Stimulated activated naive B cell treated with anti-CD40 and anti-IgM and Interleukin-4, amounts not matched to agents 10 μg/mL and 1 μg/mL and 100 μg/mL, for 72 hours (primary cell): ENCODE measurements at regions not wholly inside any gene's neighbourhood (a gene's known extent, or its start where the extent isn't known, plus 50 kb on each side); places are given as distances from the start of the nearest gene placed in this dataset.
"Not testable (repeated sequence)": the region's sequence is repeated elsewhere in the genome, so short reads cannot be mapped to it uniquely, and the experiment has no call there.

ENCODE experiments used
- ATAC-seq, 2 donors: fragments of 150-1000 bp; cut with Tn5 transposase; replicated peaks; 2 replicates each; pipeline ENCODE4 v1.10.0; 2021; ENCODE audit warnings: moderate library complexity in 1 of 2
- DNase-seq: peaks from one replicate; pipeline ENCODE4 v3.0.0; 2021
- H3K27ac Mint-ChIP-seq: one replicate; pipeline ENCODE4 v1.8.0; 2022; ENCODE audit warnings: mild to moderate bottlenecking, mixed read lengths
- H3K27me3 Mint-ChIP-seq, 2 donors: one replicate each; pipeline ENCODE4 v1.8.0; 2022; ENCODE audit warnings: mixed read lengths in 2 of 2
- H3K36me3 Mint-ChIP-seq, 2 donors: one replicate each; pipeline ENCODE4 v1.8.0; 2022; ENCODE audit warnings: mixed read lengths in 2 of 2, mild to moderate bottlenecking in 1 of 2
- H3K4me1 Mint-ChIP-seq, 2 donors: one replicate each; pipeline ENCODE4 v1.8.0; 2022; ENCODE audit warnings: mixed read lengths in 2 of 2, mild to moderate bottlenecking in 1 of 2
- H3K4me3 Mint-ChIP-seq, 2 donors: one replicate each; pipeline ENCODE4 v1.8.0; 2022; ENCODE audit warnings: mild to moderate bottlenecking in 2 of 2, mixed read lengths in 2 of 2, moderate library complexity in 1 of 2
- H3K9me3 Mint-ChIP-seq, 2 donors: one replicate each; pipeline ENCODE4 v1.8.0; 2022; ENCODE audit warnings: mixed read lengths in 2 of 2, mild to moderate bottlenecking in 1 of 2

DNA sequence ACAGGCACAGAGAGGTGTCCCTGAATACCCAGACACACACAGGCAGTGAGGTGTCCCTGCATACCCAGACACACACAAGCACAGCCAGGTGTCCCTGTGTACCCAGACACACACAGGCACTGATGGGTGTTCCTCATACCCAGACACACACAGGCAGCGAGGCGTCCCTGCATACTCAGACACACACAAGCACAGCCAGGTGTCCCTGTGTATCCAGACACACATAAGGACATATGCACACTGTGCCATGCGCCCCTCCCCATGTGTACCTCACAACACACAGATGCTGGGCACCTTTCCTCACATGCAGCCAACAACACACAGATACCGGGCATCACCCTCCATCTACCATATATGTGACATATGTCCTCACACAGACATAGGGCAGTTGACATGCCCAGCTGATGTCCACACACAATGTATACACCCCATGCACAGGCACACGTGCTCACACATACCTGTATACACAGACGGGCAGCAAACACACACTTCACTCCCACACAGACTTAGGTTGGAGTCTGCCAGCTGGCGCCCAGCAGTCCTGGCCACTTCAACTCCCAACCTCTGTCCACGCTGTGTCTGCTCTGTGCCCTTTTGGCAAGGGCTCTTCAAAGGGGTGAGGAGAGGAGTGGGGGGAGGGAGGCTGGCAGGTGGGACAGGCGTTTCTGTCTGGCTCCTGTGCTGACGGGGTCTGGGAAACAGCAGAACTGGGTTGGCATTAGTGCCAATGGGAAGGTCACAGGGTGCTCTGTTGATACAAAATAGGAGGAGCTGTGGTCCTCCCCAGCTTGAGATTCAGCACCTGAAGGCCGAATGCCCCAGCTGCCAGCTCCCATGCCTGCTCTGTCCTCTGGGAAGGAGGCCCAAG, 69.4 kb upstream of the ALX4 start:
- Mint-ChIP-seq H3K27me3 (peaks cover 33 to 40% of the 10 kb centered on the region in 2 donors), H3K4me3 (no peak overlapping the region), H3K9me3 (peaks cover 0 to 3% of the 10 kb centered on the region in 2 donors), H3K4me1 (peaks cover 0 to 2% of the 10 kb centered on the region in 2 donors), H3K27ac (no peak overlapping the region), H3K36me3 (no peaks in the 10 kb centered on the region)
- no peak for ATAC-seq
- no peak for DNase-seq

DNA sequence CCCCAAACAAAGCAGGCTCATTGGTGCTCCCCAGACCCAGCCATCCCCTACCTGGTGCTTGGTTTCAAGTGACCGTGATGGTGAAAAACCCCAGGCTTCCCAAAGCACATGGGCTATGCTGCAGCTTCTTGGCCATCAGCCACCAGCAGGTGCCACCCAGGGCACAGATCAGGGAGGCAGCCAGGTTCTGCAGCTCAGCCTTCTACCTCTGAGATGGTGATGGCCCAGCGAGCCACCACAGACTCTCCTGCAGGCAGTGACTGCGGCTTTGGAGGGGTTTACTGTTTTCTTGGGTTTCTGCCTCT, 70.0 kb upstream of the ALX4 start:
- Mint-ChIP-seq H3K9me3 (peaks cover 0 to 3% of the 10 kb centered on the region in 2 donors), H3K4me3 (no peak overlapping the region), H3K36me3 (no peaks in the 10 kb centered on the region), H3K4me1 (peaks cover 0 to 2% of the 10 kb centered on the region in 2 donors), H3K27ac (no peak overlapping the region), H3K27me3 (peaks cover 39 to 42% of the 10 kb centered on the region in 2 donors)
- no peak for ATAC-seq
- no peak for DNase-seq

DNA sequence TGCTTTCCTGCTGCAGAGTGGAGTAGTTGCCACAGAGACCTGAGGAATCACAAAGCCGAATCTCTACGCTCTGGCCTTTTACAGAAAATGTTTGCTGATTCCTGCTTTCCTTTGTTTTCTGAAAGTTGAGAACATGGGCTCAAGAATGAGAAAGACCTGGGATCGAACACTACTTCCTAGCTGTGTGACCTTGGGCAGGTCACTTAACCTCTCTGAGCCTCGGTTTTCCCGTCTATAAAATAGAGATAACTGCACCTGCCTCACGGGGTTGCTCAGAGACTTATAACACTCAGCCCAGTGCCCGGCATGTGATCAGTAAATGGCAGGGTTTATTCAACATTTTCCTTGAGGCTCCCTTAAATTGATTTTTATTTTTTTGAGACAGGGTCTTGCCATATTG, 70.9 kb upstream of the ALX4 start:
- H3K27ac Mint-ChIP-seq: no peak overlapping the region
- no peaks in the 10 kb centered on the region for H3K36me3 Mint-ChIP-seq
- DNase-seq (no peak), ATAC-seq (no peak)
- H3K27me3 Mint-ChIP-seq: peaks cover 42 to 51% of the 10 kb centered on the region in 2 donors
- peaks cover 0 to 3% of the 10 kb centered on the region in 2 donors for H3K9me3 Mint-ChIP-seq
- H3K4me1 Mint-ChIP-seq: peaks cover 0 to 2% of the 10 kb centered on the region in 2 donors
- no peak overlapping the region for H3K4me3 Mint-ChIP-seq

DNA sequence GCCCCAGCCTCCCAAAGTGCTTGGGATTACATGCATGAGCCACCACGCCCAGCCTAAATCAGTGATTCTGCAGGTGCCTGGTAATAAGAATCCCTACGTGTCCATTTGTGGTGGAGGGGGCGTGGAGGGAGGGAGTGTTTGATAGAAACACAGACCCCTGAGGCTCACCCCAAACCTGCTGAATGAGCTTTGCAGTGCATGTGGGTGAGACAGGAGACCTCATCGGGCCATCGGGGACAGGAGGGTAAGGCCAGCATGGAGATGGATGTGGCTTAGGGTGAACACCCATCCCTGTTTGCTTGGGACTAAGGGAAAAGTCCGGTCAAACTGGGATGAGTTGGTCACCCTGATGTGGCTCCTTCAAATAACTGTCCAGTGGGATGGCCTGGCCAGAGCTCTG, 71.3 kb upstream of the ALX4 start:
- Mint-ChIP-seq H3K9me3 (peaks cover 0 to 3% of the 10 kb centered on the region in 2 donors), H3K27me3 (peaks cover 38 to 50% of the 10 kb centered on the region in 2 donors), H3K27ac (no peak overlapping the region), H3K4me3 (no peak overlapping the region), H3K36me3 (no peaks in the 10 kb centered on the region), H3K4me1 (peaks cover 0 to 1% of the 10 kb centered on the region in 2 donors)
- DNase-seq (no peak), ATAC-seq (no peak)

DNA sequence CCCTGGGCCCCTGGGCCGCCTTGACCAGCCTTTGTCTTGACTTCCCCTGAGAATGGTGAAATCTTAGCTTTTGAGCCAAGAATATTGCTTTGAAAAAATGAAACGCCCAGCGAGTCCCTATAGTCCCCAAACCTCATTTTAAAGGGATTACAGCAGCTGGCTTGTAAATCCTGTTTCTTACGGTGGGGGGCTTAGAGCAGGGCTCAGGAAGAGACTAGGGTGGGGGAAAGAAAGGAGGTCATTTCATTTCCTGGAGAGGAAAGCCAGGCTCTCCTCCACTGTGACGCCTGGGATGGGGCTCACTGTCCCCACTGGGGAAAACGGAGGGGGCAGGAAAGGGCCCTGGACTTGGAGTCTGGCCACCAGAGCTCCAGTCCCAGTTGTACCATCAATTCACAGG, 72.2 kb upstream of the ALX4 start:
- DNase-seq (no peak), ATAC-seq (no peak)
- Mint-ChIP-seq H3K36me3 (no peaks in the 10 kb centered on the region), H3K27ac (no peak overlapping the region), H3K9me3 (peaks cover 0 to 3% of the 10 kb centered on the region in 2 donors), H3K4me1 (no peaks in the 10 kb centered on the region), H3K4me3 (no peak overlapping the region), H3K27me3 (peaks cover 37 to 48% of the 10 kb centered on the region in 2 donors)

DNA sequence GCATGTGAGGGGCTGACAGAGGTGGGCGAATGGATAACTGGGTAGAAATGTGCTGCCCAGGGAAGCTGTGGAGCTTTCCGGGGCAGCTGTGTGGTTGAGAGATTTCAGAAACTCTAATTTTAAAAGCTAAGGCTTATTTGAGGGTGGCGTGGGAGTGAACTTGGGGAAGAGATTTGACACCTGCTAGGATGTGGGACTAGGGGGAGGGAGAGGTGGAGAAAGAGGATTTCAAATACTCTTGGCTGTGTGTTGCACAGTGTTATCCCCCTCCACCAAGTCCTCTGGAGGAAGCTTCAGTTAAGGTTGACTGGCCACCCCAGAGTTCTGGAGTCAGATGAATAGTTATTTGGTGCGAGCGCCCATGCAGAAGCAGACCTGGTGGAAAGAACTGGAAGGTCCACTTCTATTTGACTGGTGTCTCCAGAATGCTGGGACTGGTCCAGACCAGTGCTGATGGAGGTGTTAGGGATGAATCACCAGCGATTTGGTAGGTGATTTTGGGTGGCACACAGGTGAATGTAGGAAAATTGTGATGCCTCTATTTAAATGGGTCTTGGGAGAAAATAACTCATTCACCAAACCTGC, 72.8 kb upstream of the ALX4 start:
- no peak for ATAC-seq
- peaks cover 43 to 54% of the 10 kb centered on the region in 2 donors for H3K27me3 Mint-ChIP-seq
- DNase-seq: no peak
- no peak overlapping the region for H3K27ac Mint-ChIP-seq
- H3K9me3 Mint-ChIP-seq: peaks cover 0 to 3% of the 10 kb centered on the region in 2 donors
- H3K4me3 Mint-ChIP-seq: no peak overlapping the region
- H3K4me1 Mint-ChIP-seq: no peaks in the 10 kb centered on the region
- no peaks in the 10 kb centered on the region for H3K36me3 Mint-ChIP-seq

DNA sequence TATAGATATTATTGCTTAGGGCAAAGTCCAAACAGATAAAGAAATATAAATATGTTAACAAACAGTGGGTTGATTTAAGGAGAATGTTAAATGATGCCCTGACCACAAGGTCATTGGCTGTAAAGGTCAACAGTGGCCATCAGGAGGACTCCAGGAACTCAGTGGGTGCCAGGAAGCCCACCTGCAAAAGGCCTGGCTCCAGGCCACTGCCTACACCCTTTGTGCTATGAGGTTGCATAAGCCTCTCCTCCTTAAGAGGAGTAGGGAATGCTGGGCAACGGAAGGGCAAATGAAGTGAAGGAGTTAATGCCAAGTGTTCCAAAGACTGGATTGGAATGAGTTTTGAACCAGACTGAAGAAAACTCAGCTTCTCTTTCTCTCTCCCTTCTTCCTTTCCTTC, 73.3 kb upstream of the ALX4 start:
- peaks cover 0 to under 1% of the 10 kb centered on the region in 2 donors for H3K9me3 Mint-ChIP-seq
- no peak for DNase-seq
- H3K4me1 Mint-ChIP-seq: no peaks in the 10 kb centered on the region
- H3K27ac Mint-ChIP-seq: no peak overlapping the region
- no peak overlapping the region for H3K4me3 Mint-ChIP-seq
- H3K27me3 Mint-ChIP-seq: peaks cover 43 to 55% of the 10 kb centered on the region in 2 donors
- no peaks in the 10 kb centered on the region for H3K36me3 Mint-ChIP-seq
- no peak for ATAC-seq

DNA sequence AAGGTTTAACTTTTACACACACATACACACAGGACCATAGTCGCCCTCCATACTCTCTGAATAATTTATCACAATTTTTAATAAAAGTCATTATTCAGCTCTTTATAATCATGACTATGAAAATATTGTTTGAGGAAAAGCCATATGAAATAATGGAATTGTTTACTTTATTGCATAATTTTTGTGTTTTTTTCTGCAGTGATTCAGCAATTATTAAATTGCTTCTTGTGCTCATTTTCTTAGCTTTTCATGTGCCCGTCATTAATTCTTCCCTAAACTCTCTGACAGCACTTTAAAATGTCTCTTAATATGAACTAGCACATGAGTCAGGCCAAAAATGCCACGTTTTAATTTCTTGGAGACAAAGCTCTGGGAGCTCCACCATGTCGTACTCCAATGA, 77.5 kb upstream of the ALX4 start:
- ATAC-seq (no peak), DNase-seq (no peak)
- H3K27ac Mint-ChIP-seq: no peak overlapping the region
- peaks cover 4 to 6% of the 10 kb centered on the region in 2 donors for H3K9me3 Mint-ChIP-seq
- H3K4me3 Mint-ChIP-seq: no peak overlapping the region
- H3K27me3 Mint-ChIP-seq: peaks cover 35 to 40% of the 10 kb centered on the region in 2 donors
- H3K4me1 Mint-ChIP-seq: peaks cover 5 to 7% of the 10 kb centered on the region in 2 donors
- no peaks in the 10 kb centered on the region for H3K36me3 Mint-ChIP-seq

DNA sequence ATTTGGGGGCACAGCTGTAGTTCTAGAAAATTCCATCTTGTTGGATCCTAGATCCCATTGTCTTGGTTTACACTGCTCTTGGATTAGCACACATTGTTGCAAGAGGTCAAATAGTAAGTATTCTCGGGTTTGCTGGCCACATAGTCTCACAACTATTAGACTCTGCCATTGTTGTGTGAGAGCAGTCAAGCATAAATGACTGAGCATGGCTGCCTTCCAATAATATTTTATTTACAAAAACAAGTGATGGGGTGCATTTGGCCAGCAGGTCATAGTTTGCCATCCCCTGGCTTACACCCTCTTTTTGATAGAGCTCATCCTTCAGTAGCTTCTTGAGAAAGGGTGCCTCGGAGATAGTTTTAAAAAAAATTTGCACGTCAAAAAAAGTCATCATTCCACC, 77.9 kb upstream of the ALX4 start:
- Mint-ChIP-seq H3K4me1 (peaks cover 5 to 7% of the 10 kb centered on the region in 2 donors), H3K27me3 (peaks cover 31 to 36% of the 10 kb centered on the region in 2 donors), H3K36me3 (no peaks in the 10 kb centered on the region), H3K4me3 (no peak overlapping the region), H3K9me3 (peaks cover 4 to 6% of the 10 kb centered on the region in 2 donors), H3K27ac (no peak overlapping the region)
- no peak for ATAC-seq
- no peak for DNase-seq

DNA sequence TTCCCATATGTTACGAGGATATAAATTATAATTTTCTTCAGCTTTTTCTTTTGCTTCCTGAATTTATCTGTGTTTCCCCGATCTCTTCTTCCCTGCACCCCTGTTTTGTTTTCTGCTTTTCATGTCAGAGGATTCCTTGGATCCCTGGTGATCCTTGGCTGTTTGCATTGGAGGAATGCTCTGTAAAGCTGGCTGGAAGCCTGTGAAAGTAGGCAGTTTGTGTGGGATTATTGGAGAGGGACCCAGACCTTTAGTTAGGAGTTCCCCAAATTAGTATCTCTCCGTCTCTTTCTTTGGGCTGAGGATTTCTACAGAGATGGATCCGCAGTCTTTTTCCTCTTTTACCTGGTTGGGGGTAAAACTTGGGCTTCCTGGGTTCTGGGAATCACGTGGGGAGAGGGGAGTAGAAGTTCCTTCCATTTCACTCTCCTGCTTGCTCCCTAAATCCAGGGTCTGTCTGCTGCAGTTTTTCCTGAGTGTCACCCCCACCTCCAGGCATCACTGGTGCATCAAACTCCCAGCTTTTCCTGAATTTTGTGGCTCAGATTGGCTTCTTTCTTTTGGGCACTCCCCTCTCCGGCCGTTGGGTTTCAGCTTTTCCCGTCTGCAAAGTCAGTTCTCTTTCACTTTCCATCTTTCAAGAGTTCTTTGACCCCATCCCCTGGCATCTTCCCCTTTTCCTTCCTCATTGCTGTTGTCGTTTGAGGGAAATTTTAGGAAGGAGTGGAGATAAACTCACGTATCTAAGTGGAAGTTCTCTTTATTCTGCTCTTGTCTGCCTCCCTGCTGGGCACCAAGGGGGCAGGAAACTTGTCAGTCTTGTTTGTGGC, 79.1 kb upstream of the ALX4 start:
- DNase-seq (no peak), ATAC-seq (no peak)
- Mint-ChIP-seq H3K36me3 (no peaks in the 10 kb centered on the region), H3K27me3 (peaks cover 29 to 35% of the 10 kb centered on the region in 2 donors), H3K4me3 (no peak overlapping the region), H3K27ac (no peak overlapping the region), H3K4me1 (peaks cover 5 to 7% of the 10 kb centered on the region in 2 donors), H3K9me3 (peaks cover 4 to 6% of the 10 kb centered on the region in 2 donors)

DNA sequence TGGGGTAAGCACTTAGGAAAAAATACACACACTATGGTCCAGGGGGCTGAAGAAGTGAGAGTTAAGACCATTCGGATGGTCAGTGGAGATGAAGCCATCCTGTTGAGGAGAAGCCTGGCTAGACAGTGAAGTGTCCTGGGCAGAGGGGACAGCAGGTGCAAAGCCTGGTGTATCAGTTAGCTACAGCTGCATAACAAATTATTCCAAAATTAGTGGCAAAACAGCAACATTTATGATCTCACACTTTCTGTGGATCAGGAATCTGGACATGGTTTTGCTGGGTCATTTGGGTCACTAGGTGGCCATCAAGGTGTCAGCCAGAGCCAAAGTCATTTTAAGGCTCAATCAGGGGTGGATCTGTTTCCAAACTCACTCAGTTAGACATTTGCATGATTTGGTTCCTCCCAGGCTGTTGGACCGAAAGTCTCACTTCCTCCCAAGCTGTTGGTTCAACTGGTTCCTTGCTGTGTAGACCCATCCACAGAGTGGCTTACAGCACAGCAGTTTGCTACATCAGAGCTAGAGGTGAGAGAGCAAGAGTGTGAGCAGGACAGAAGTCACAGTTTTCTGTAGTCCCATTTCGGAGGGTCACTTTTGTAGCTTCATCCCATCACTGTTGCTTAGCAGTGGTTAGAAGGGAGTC, 80.1 kb upstream of the ALX4 start:
- no peaks in the 10 kb centered on the region for H3K36me3 Mint-ChIP-seq
- peaks cover 6 to 7% of the 10 kb centered on the region in 2 donors for H3K9me3 Mint-ChIP-seq
- no peak overlapping the region for H3K27ac Mint-ChIP-seq
- peaks cover 30 to 40% of the 10 kb centered on the region in 2 donors for H3K27me3 Mint-ChIP-seq
- H3K4me1 Mint-ChIP-seq: peaks cover 5 to 7% of the 10 kb centered on the region in 2 donors
- ATAC-seq: peak; percentile 55 to 63
- H3K4me3 Mint-ChIP-seq: no peak overlapping the region
- DNase-seq: no peak

DNA sequence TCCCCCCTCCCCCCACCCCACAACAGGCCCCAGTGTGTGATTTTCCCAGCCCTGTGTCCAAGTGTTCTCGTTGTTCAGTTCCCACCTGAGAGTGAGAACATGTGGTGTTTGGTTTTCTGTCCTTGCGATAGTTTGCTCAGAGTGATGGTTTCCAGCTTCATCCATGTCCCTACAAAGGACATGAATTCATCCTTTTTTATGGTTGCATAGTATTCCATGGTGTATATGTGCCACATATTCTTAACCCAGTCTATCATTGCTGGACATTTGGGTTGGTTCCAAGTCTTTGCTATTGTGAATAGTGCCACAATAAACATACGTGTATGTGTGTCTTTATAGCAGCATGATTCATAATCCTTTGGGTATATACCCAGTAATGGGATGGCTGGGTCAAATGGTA, 81.1 kb upstream of the ALX4 start:
- not testable (repeated sequence) for DNase-seq, ATAC-seq, H3K4me1 Mint-ChIP-seq, H3K36me3 Mint-ChIP-seq, H3K4me3 Mint-ChIP-seq, H3K27ac Mint-ChIP-seq, H3K9me3 Mint-ChIP-seq
- H3K27me3 Mint-ChIP-seq: peaks cover 32 to 38% of the 10 kb centered on the region in 2 donors

DNA sequence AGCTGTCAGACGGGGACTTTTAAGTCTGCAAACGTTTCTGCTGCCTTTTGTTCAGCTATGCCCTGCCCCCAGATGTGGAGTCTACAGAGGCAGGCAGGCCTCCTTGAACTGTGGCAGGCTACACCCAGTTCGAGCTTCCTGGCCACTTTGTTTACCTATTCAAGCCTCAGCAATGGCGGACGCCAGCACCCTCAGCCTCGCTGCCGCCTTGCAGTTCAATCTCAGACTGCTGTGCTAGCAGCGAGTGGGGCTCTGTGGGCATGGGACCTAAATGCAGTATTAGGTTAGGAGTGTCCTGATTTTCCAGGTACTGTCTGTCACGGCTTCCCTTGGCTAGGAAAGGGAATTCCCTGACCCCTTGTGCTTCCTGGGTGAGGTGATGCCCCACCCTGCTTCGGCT, 86.8 kb upstream of the ALX4 start:
- H3K36me3 Mint-ChIP-seq, H3K27ac Mint-ChIP-seq, H3K4me3 Mint-ChIP-seq, DNase-seq, H3K9me3 Mint-ChIP-seq, ATAC-seq, H3K4me1 Mint-ChIP-seq: not testable (repeated sequence)
- H3K27me3 Mint-ChIP-seq: peaks cover 41% of the 10 kb centered on the region in 2 donors

DNA sequence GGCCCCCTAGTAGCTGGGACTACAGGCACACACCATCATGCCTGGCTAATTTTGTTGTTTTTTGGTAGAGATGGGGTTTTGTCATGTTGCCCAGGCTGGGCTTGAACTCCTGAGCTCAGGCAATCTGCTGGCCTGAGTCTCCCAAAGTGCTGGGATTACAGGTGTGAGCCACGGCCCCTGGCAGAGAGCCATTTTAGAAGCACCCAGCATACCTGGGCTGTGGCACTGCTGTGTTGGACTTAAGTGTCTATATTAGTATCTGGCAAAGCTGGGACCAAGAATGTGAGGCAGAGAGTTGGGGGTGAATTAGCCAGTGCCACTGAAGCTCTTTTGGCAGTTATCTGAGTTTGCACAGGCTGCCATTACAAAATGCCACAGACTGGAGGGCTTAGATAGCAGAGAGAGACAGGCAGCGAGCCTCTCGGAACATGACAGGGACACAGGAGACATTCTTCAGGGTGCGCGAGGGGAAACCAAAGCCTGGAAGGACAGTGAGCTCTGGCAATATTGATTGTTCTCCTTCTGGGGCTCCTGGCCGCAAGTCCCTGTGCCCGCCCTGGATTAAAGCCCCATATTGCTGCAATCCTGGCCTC, 87.7 kb upstream of the ALX4 start:
- Mint-ChIP-seq H3K27me3 (peaks cover 41 to 45% of the 10 kb centered on the region in 2 donors), H3K4me3 (no peak overlapping the region), H3K27ac (no peak overlapping the region), H3K36me3 (no peaks in the 10 kb centered on the region), H3K4me1 (peaks cover 3 to 6% of the 10 kb centered on the region in 2 donors), H3K9me3 (peaks cover 0 to 6% of the 10 kb centered on the region in 2 donors)
- no peak for ATAC-seq
- DNase-seq: no peak
